Mesenchymal stem cell (in vitro differentiated cells and primary cell): ENCODE measurements at regions not wholly inside any gene's neighbourhood (a gene's known extent, or its start where the extent isn't known, plus 50 kb on each side); places are given as distances from the start of the nearest gene placed in this dataset.
"Not testable (repeated sequence)": the region's sequence is repeated elsewhere in the genome, so short reads cannot be mapped to it uniquely, and the experiment has no call there.

Experiments
- DNase-seq: peaks from one replicate; pipeline ENCODE4 v3.0.0-alpha.2; 2013
- H2AFZ ChIP-seq: one replicate; pipeline ENCODE4 v1.6.1; 2013; ENCODE audit warnings: low read depth, mild to moderate bottlenecking, control low read depth, inconsistent platforms, low read length, moderate library complexity
- H2AK5ac ChIP-seq: 2 replicates; pipeline ENCODE4 v1.6.1; 2013; ENCODE audit warnings: low read length, moderate library complexity, mild to moderate bottlenecking, inconsistent platforms; ENCODE audit not compliant: severe bottlenecking
- H2BK120ac ChIP-seq: one replicate; pipeline ENCODE4 v1.6.1; 2013; ENCODE audit warnings: low read depth, mild to moderate bottlenecking, inconsistent platforms, low read length, moderate library complexity
- H2BK12ac ChIP-seq, 2 experiments: one replicate each; pipeline ENCODE4 v1.6.1; 2013; ENCODE audit warnings: inconsistent platforms in 2 of 2, low read length in 2 of 2, mild to moderate bottlenecking in 2 of 2, moderate library complexity in 2 of 2, control low read depth in 1 of 2
- H2BK15ac ChIP-seq: one replicate; pipeline ENCODE4 v1.6.1; 2013; ENCODE audit warnings: mild to moderate bottlenecking, low read depth, inconsistent platforms; ENCODE audit not compliant: poor library complexity, severe bottlenecking
- H2BK5ac ChIP-seq: 2 replicates; pipeline ENCODE4 v1.6.1; 2013; ENCODE audit warnings: low read depth, mild to moderate bottlenecking, low read length, control low read depth, inconsistent platforms; ENCODE audit not compliant: poor library complexity, severe bottlenecking
- H3K14ac ChIP-seq, 2 experiments: one replicate each; pipeline ENCODE4 v1.6.1; 2013; ENCODE audit warnings: inconsistent platforms in 2 of 2, low read length in 2 of 2, control low read depth in 1 of 2, mild to moderate bottlenecking in 1 of 2, moderate library complexity in 1 of 2
- H3K18ac ChIP-seq, 2 experiments: one replicate each; pipeline ENCODE4 v1.6.1; 2013; ENCODE audit warnings: inconsistent platforms in 2 of 2, low read length in 2 of 2, control low read depth in 1 of 2, low read depth in 1 of 2, mild to moderate bottlenecking in 1 of 2
- H3K23ac ChIP-seq, 2 experiments: one replicate each; pipeline ENCODE4 v1.6.1; 2013; ENCODE audit warnings: inconsistent platforms in 2 of 2, low read length in 2 of 2, mild to moderate bottlenecking in 2 of 2, moderate library complexity in 2 of 2, control low read depth in 1 of 2
- H3K27ac ChIP-seq: 2 replicates; pipeline ENCODE4 v1.5.1; 2013; ENCODE audit warnings: mild to moderate bottlenecking, moderate library complexity, low read length, control low read depth, inconsistent platforms; ENCODE audit not compliant: poor library complexity, severe bottlenecking
- H3K27me3 ChIP-seq, 2 experiments: 2 replicates each; pipeline versions ENCODE4 v1.6.1 to v1.7.0; 2013; ENCODE audit warnings: low read length in 2 of 2, mild to moderate bottlenecking in 2 of 2, moderate library complexity in 2 of 2, control low read depth in 1 of 2, inconsistent platforms in 1 of 2; ENCODE audit not compliant: control insufficient read depth in 1 of 2, insufficient read depth in 1 of 2
- H3K36me3 ChIP-seq, 2 experiments: 2 replicates each; pipeline versions ENCODE4 v1.6.1 to v1.7.0; 2013; ENCODE audit warnings: low read length in 2 of 2, control low read depth in 1 of 2, inconsistent platforms in 1 of 2, low read depth in 1 of 2, mild to moderate bottlenecking in 1 of 2; ENCODE audit not compliant: insufficient read depth in 2 of 2, control insufficient read depth in 1 of 2
- H3K4ac ChIP-seq, 2 experiments: one replicate each; pipeline ENCODE4 v1.6.1; 2013; ENCODE audit warnings: inconsistent platforms in 2 of 2, low read length in 2 of 2, mild to moderate bottlenecking in 2 of 2, moderate library complexity in 2 of 2, control low read depth in 1 of 2, low read depth in 1 of 2
- H3K4me1 ChIP-seq: 2 replicates; pipeline ENCODE4 v1.6.1; 2013; ENCODE audit warnings: low read depth, low read length, control low read depth; ENCODE audit not compliant: control insufficient read depth, insufficient read depth
- H3K4me2 ChIP-seq: 2 replicates; pipeline ENCODE4 v1.6.1; 2013; ENCODE audit warnings: low read length, mild to moderate bottlenecking, inconsistent platforms; ENCODE audit not compliant: poor library complexity, severe bottlenecking
- H3K4me3 ChIP-seq, 2 experiments: 2 replicates each; pipeline versions ENCODE4 v1.5.1 to v1.7.0; 2013; ENCODE audit warnings: low read length in 2 of 2, mild to moderate bottlenecking in 2 of 2, control low read depth in 1 of 2, low read depth in 1 of 2; ENCODE audit not compliant: insufficient read depth in 1 of 2
- H3K79me1 ChIP-seq: replicated peaks from 2 replicates; pipeline ENCODE4 v1.6.1; 2013; ENCODE audit warnings: mild to moderate bottlenecking, control low read depth, low read length, inconsistent platforms; ENCODE audit not compliant: poor library complexity, severe bottlenecking
- H3K9ac ChIP-seq: 2 replicates; pipeline ENCODE4 v1.7.0; 2013; ENCODE audit warnings: mild to moderate bottlenecking, low read length, moderate library complexity
- H3K9me3 ChIP-seq: 2 replicates; pipeline ENCODE4 v1.7.0; 2013; ENCODE audit warnings: mild to moderate bottlenecking, low read length; ENCODE audit not compliant: control insufficient read depth
- H4K8ac ChIP-seq: one replicate; pipeline ENCODE4 v1.6.1; 2013; ENCODE audit warnings: inconsistent platforms, mild to moderate bottlenecking, low read length, moderate library complexity
- H4K91ac ChIP-seq: one replicate; pipeline ENCODE4 v1.6.1; 2013; ENCODE audit warnings: mild to moderate bottlenecking, low read length, inconsistent platforms
- WGBS: methylation state at CpG from one replicate; pipeline ENCODE4 v1.1.7; 2013; ENCODE audit warnings: mixed read lengths; 5-methylcytosine and 5-hydroxymethylcytosine counted together

DNA sequence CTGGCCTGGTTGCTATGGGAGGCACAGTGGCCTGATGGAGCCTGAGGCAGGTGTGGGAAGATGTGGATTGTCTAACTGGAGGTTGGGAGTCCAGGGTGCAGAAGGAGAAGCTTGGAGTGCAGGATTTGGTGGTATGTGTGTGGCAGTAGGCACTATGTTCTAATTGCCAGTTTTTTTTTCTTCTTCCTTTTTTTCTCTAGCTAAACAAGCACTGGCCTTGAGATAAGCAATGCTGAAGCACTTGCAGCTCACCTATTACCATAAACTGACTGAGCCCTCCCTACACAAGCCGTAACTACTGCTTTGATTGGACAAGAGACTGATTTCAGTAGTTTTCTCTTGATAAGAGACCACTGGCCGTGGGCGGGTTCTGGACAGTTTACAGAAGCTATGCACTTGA is 175.4 kb downstream of the FAM72C start:
- not testable (repeated sequence) for H3K4me2 ChIP-seq, H3K36me3 ChIP-seq, H4K91ac ChIP-seq

DNA sequence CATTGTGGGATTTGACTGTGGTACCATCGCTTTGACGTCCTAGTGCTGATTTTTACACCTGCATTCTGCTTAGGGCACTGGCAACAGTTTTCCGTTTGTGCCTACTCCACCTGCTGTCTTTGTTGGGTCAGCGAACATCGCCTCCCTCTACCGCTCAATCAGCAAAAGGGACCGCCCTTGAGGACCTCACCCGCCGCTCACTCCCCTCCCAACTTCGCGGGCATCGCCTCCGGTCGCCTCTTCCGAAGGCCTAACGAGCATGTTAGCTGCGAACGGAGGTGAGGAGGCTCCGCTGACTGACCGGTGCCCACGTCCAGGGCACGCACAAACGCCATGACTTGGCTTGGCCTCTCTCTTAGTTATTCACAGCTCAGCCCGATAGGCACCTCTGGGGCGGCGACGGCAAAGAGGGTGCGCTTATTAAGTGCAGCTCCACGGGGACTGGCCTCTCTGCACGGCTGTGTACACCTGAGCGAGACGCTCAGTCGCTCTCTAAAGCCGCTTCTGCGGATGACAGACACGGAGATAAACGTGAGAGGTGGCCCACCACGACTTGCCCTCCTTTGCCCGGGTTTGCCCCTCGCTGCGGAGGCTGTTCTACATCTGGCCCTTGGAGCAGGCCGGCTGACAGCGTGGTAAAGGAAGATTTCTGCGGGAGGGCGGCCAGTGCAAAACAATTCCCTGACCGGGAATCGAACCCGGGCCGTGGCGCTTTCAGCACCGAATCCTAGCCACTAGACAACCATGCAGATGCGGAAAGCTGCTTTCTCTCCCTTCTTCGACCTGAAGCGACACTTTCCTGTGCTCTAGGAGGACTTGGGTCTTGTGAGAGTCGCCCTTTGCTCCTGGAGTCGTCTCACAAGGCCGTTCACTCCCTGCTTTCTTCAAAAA is 179.5 kb downstream of the FAM72C start:
- not testable (repeated sequence) for H3K27ac ChIP-seq, H2AK5ac ChIP-seq, H3K79me1 ChIP-seq, H3K14ac ChIP-seq, H3K9me3 ChIP-seq, H2BK15ac ChIP-seq, H3K4me3 ChIP-seq, DNase-seq, H3K4me1 ChIP-seq, H3K18ac ChIP-seq, H4K91ac ChIP-seq, H3K36me3 ChIP-seq, H2AFZ ChIP-seq, H2BK120ac ChIP-seq, H2BK12ac ChIP-seq, H3K23ac ChIP-seq, H3K4me2 ChIP-seq, H3K9ac ChIP-seq, H2BK5ac ChIP-seq, H3K27me3 ChIP-seq, H3K4ac ChIP-seq, H4K8ac ChIP-seq
- WGBS: no CpG with 5 or more reads among the region's 57 CpGs

More for the DNA sequence above, 175.4 kb downstream of the FAM72C start:
- not testable (repeated sequence) for H2BK12ac ChIP-seq, H3K9ac ChIP-seq, H3K79me1 ChIP-seq, H3K4ac ChIP-seq, H3K23ac ChIP-seq, H3K4me1 ChIP-seq, H2BK120ac ChIP-seq, H2AFZ ChIP-seq, H3K27me3 ChIP-seq, DNase-seq, H3K18ac ChIP-seq, H3K27ac ChIP-seq, H4K8ac ChIP-seq, H2AK5ac ChIP-seq, H2BK5ac ChIP-seq, H3K4me3 ChIP-seq, H3K9me3 ChIP-seq, H3K14ac ChIP-seq, H2BK15ac ChIP-seq
- no CpG with 5 or more reads among the region's 3 CpGs for WGBS

- not testable (repeated sequence) for H4K91ac ChIP-seq, H3K4ac ChIP-seq, H3K18ac ChIP-seq, H3K27ac ChIP-seq, H3K4me2 ChIP-seq, H3K9me3 ChIP-seq, H3K9ac ChIP-seq, H3K36me3 ChIP-seq, H3K27me3 ChIP-seq, H3K14ac ChIP-seq, H4K8ac ChIP-seq, H2AK5ac ChIP-seq, H2BK5ac ChIP-seq, H2AFZ ChIP-seq, H3K23ac ChIP-seq, H2BK15ac ChIP-seq, DNase-seq, H3K4me1 ChIP-seq, H2BK12ac ChIP-seq, H3K4me3 ChIP-seq, H3K79me1 ChIP-seq, H2BK120ac ChIP-seq
- no CpG with 5 or more reads among the region's 3 CpGs for WGBS
Measured at GRCh38 chr1:143786381-143786780, 185.4 kb downstream of the FAM72C start.

DNA sequence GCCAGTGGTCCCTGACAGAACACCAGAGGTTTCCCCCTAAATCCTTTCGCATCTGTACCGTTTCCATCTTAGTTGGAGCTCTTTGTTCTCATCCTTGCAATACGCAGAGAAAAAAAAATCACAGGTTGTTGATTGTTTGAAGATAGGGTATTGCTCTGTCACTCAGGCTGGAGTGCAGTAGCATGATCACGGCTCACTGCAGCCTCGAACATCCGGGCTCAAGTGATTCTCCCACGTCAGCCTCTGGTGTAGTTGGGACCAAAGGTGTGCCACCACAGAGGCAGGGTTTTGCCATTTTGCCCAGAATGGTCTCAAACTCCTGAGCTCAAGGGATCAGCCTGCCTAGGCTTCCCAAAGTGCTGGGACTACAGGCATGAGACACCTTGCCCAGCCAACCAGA is 185.9 kb downstream of the FAM72C start:
- not testable (repeated sequence) for H4K91ac ChIP-seq, H3K27me3 ChIP-seq, H3K4me3 ChIP-seq, H2BK120ac ChIP-seq, H3K18ac ChIP-seq, H3K27ac ChIP-seq, H4K8ac ChIP-seq, H2BK5ac ChIP-seq, H3K4me2 ChIP-seq, H2BK15ac ChIP-seq, H3K9ac ChIP-seq, H2AFZ ChIP-seq, H2BK12ac ChIP-seq, H3K9me3 ChIP-seq, DNase-seq, H3K4ac ChIP-seq, H3K36me3 ChIP-seq, H2AK5ac ChIP-seq, H3K79me1 ChIP-seq, H3K23ac ChIP-seq, H3K4me1 ChIP-seq, H3K14ac ChIP-seq
- WGBS: no CpG with 5 or more reads among the region's 7 CpGs
